Kidney epithelial cell (primary cell): ENCODE measurements at regions not wholly inside any gene's neighbourhood (a gene's known extent, or its start where the extent isn't known, plus 50 kb on each side); places are given as distances from the start of the nearest gene placed in this dataset.

ENCODE experiments used
- DNase-seq: peaks from one replicate; pipeline ENCODE4 v3.0.0-alpha.2; 2010; ENCODE audit warnings: low read depth
- H3K27me3 ChIP-seq: 2 replicates; pipeline ENCODE4 v1.6.0; 2011; ENCODE audit warnings: low read length; ENCODE audit not compliant: control insufficient read depth, insufficient read depth
- H3K36me3 ChIP-seq: 2 replicates; pipeline ENCODE4 v1.5.1; 2011; ENCODE audit warnings: low read length; ENCODE audit not compliant: control insufficient read depth, insufficient read depth
- H3K4me3 ChIP-seq: 2 replicates; pipeline ENCODE4 v1.5.1; 2011; ENCODE audit warnings: low read depth, mild to moderate bottlenecking, control low read depth, low read length
- TF ChIP-seq, protein P1 (sequence below): IDR thresholded peaks from 2 replicates; pipeline ENCODE4 v1.5.1; 2011; ENCODE audit warnings: mild to moderate bottlenecking, moderate library complexity, low read length, control low read depth, inconsistent platforms; ENCODE audit not compliant: insufficient read depth, poor library complexity, severe bottlenecking

DNA sequence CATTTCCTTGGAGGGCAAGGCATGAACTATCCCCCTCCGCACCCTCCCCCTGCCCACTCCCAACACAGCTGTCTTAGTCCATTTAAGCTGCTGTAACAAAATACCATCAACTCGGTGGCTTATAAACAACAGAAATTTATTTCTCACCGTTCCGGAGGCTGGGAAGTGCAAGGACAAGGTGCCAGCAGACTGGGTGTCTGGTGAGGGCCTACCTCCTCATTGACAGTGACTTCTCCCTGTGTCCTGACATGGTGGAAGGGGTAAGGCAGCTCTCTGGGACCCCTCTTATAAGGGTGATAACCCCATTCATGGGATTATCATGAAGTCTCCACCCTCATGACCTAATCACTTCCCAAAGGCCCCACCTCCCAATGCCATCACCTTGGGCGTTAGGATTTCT, 114.3 kb upstream of the MAFB start:
- Histone ChIP-seq H3K4me3 (no peak overlapping the region), H3K27me3 (peaks cover 11% of the 10 kb centered on the region), H3K36me3 (no peaks in the 10 kb centered on the region)
- TF ChIP-seq, protein P1, sequence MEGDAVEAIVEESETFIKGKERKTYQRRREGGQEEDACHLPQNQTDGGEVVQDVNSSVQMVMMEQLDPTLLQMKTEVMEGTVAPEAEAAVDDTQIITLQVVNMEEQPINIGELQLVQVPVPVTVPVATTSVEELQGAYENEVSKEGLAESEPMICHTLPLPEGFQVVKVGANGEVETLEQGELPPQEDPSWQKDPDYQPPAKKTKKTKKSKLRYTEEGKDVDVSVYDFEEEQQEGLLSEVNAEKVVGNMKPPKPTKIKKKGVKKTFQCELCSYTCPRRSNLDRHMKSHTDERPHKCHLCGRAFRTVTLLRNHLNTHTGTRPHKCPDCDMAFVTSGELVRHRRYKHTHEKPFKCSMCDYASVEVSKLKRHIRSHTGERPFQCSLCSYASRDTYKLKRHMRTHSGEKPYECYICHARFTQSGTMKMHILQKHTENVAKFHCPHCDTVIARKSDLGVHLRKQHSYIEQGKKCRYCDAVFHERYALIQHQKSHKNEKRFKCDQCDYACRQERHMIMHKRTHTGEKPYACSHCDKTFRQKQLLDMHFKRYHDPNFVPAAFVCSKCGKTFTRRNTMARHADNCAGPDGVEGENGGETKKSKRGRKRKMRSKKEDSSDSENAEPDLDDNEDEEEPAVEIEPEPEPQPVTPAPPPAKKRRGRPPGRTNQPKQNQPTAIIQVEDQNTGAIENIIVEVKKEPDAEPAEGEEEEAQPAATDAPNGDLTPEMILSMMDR, result no peak
- no peak for DNase-seq

DNA sequence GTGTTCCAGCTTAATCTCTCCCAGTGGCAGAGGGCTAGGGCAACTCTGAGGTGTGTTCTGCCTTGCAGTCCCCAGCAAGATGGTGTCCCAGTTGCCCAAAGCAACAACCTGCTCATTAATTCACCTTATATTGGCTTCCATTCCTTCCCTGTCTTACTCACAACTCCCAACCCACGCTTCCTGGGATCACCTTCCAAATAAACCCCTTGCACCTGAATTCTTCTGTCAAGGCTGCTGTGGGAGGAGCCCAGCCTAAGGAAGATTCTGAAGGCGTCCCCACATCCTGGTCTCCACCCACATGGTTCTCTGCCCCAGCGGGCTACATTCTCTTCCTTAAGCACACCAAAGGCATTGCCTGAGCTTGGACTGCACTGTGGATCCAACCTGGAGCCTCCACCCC, 116.6 kb upstream of the MAFB start:
- Histone ChIP-seq H3K27me3 (peaks cover 11% of the 10 kb centered on the region), H3K36me3 (no peaks in the 10 kb centered on the region), H3K4me3 (no peak overlapping the region)
- TF ChIP-seq, protein P1, result no peak
- no peak for DNase-seq

DNA sequence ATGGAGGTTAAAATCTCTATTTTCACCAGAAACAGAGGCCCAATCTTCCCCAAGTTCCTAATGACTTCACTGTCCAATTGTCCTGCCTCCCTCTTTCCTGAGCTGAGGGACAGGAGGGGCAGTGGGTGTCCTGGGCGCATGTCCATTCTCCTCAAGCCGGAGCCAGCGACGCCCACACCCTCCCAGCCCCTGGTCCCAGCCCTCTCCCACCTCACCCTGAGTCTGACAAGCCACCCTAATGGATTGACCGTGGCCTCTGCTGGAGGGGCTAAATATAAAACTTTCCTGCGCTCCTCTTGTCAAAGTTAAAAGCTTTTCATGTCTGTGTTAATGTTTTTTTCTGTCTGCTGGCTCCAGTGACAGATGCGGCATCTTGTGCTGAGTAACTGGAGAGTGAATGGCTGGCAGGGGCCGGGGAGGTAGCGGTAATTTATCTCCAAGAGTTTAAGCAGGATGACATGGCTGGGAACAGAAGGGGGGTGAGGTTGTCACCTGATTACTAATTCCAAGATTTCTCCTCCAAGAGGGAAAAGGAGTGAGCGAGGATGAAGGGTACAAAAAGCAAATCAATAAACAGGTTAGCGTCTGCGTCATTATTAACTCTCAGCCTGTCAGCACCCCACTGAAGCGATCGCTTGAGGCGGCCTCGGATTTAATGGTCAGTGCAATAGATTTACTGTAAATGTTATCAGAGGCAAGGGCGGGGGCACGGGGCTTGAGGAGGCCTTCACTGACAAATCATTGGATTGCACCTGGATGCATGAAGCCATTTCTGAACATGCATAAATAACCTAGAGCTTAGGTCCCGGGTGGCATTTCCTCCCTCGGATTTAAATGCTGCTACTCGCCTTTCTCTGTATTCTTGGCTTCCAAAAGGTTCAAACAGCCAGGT, 118.1 kb upstream of the MAFB start:
- no peak for DNase-seq
- peaks cover 11% of the 10 kb centered on the region for H3K27me3 ChIP-seq
- TF ChIP-seq, protein P1, result no peak

DNA sequence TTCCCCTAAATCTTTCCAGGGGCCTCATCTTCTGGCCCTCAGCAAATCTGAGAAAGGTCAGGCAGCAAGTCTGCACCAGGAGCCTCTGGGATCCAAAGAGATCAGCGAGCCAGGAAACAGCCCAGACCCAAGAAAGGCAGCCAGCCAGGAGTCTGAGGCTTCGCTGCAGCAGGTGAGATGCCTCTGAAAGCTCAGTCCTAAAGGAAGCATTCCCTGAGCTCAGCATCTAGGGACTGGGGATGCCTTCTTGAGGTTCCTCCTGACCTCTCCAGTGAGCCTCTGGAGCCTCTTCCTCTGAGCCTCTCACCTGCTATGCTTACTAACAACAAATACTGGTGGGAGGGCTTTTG, 118.8 kb upstream of the MAFB start:
- Histone ChIP-seq H3K4me3 (no peak overlapping the region), H3K36me3 (no peaks in the 10 kb centered on the region), H3K27me3 (peaks cover 11% of the 10 kb centered on the region)
- DNase-seq, result no peak
- TF ChIP-seq, protein P1, result no peak

More for the DNA sequence above, 118.1 kb upstream of the MAFB start:
- H3K4me3 ChIP-seq, result no peak overlapping the region
- no peaks in the 10 kb centered on the region for H3K36me3 ChIP-seq

DNA sequence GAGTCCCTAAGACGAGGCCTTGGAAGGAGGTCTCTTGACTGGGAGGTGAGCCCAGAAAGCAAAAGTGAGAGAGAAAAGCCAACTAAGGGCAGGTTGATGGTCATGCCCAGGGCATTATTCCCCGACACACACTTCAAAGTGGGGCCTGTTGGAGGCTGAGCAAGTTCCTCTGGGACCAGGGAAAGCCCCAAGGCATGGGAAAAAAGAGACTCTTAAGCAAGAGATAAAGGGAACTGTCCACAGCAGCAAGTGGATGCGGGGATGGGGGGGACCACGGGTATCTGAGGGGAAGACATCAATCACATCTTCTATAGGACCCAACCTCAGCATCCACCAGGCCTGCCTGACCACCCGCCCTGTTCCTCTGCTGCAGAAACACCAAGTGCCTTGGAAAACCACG, 119.9 kb upstream of the MAFB start:
- H3K36me3 ChIP-seq, result no peaks in the 10 kb centered on the region
- H3K4me3 ChIP-seq, result no peak overlapping the region
- TF ChIP-seq, protein P1, result no peak
- no peak for DNase-seq
- peaks cover 11% of the 10 kb centered on the region for H3K27me3 ChIP-seq

DNA sequence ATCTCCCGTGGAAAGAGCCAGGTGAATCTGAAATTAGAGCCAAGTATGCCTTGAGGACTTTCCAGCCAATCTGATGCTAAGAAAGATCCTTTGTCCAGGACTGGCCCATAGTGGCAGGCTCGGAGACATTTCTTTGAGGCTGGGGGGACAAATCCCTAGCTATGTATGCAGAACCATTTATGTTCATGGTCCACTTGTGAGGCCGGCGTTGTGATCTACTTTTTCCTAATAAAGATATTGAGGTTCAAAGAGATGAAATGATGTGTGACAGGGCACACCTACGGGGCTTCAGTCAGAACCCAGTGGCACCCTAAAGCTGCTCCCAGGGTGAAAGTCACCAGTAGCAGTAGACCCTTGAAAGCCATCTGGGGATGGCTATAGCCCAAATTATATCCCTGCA, 120.3 kb upstream of the MAFB start:
- peaks cover 11% of the 10 kb centered on the region for H3K27me3 ChIP-seq
- no peak for DNase-seq
- TF ChIP-seq, protein P1, result no peak

More for the DNA sequence above, 120.3 kb upstream of the MAFB start:
- no peaks in the 10 kb centered on the region for H3K36me3 ChIP-seq
- no peak overlapping the region for H3K4me3 ChIP-seq
